Adrenal gland (tissue), 9 donors: ENCODE measurements at regions not wholly inside any gene's neighbourhood (a gene's known extent, or its start where the extent isn't known, plus 50 kb on each side); places are given as distances from the start of the nearest gene placed in this dataset.

ENCODE experiments used
- DNase-seq, 7 donors: peaks; one replicate each; pipeline ENCODE4 v3.0.0-alpha.2; 2019 to 2020
- H3K27ac ChIP-seq, 5 donors: fragments of 200-600 bp; sonication (generic) in 4 of 5; 1 replicate in 3 of 5; 2 replicates in 2 of 5; pipeline versions ENCODE4 v1.5.1 to v1.8.0; 2016 to 2020; ENCODE audit warnings: mild to moderate bottlenecking in 1 of 5
- H3K27me3 ChIP-seq: fragments of 200-600 bp; 2 replicates; pipeline ENCODE4 v1.8.0; 2021
- H3K36me3 ChIP-seq, 2 donors: fragments of 200-600 bp; replicated peaks in 1 of 2; 1 replicate in 1 of 2; 2 replicates in 1 of 2; pipeline versions ENCODE4 v1.5.1 to v1.8.0; 2018 to 2022
- H3K4me1 ChIP-seq, 2 donors: fragments of 200-600 bp; replicated peaks in 1 of 2; 1 replicate in 1 of 2; 2 replicates in 1 of 2; pipeline versions ENCODE4 v1.5.1 to v1.8.0; 2018 to 2021
- H3K4me3 ChIP-seq, 4 donors: fragments of 200-600 bp; sonication (generic) in 3 of 4; one replicate each; pipeline ENCODE4 v1.5.1; 2016 to 2018
- H3K9me3 ChIP-seq, 3 donors: fragments of 200-600 bp; sonication (generic) in 1 of 3; replicated peaks in 1 of 3; 1 replicate in 2 of 3; 2 replicates in 1 of 3; pipeline versions ENCODE4 v1.5.1 to v1.8.0; 2016 to 2021
- POLR2A ChIP-seq, 2 donors: fragments of 450-650 bp; IDR thresholded peaks; one replicate each; pipeline ENCODE4 v1.6.1; 2017; ENCODE audit warnings: antibody characterized with exemption in 2 of 2, mild to moderate bottlenecking in 2 of 2, moderate library complexity in 1 of 2
- WGBS, 4 donors: extraction: QIAGEN DNeasy Blood & Tissue Kit in 2 of 4; methylation state at CpG; one replicate each; pipeline versions ENCODE4 v1.1.5 to v1.1.7; 2013 to 2017; 5-methylcytosine and 5-hydroxymethylcytosine counted together
- intact Hi-C, 2 donors: fragments of 100-400 bp; cut with DNase I; formaldehyde crosslinking; loops; one replicate each; pipeline versions ENCODE4 v1.14.1 to v1.15.0; 2022 to 2023
- TF ChIP-seq, protein P1 (sequence below), 6 experiments: fragments of 450-650 bp in 4 of 6; fragments of 200-600 bp in 2 of 6; sonication (generic) in 1 of 6; IDR thresholded peaks; 1 replicate in 5 of 6; 2 replicates in 1 of 6; pipeline versions ENCODE4 v1.5.1 to v1.8.0; 2016 to 2021; ENCODE audit warnings: antibody characterized with exemption in 6 of 6, mild to moderate bottlenecking in 2 of 6, moderate library complexity in 1 of 6
- donor health status: healthy with polysubstance abuse.
- donor health status: Bipolar disorder and iron deficiency.
- donor health status: DM: yes; HTN: yes; CAD: no.
- donor health status: DM: no; HTN: no; CAD: no.
- donor health status: DM: no; HTN: no; CAD: no.

DNA sequence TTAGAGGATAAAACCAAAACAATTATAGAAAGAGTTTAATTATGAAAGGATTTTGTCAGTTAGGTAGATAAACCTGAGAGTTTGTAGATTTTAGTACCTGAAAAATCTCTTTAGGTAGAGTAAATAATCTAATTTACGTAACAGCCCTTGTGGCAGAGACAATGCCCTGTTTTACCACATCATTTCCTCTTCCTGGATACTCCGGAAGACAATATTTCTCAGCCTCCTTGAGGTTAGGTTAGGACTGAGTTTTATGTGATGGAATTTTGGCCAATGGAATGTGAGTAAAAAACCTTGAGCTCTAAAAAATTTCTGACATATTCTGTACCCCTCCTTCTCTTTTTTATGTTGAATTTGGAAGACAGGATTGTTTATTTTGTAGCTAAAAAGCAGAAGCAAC is 50.7 kb upstream of the TPRG1 start:
- no peaks in the 10 kb centered on the region for H3K27me3 ChIP-seq
- 66 to 89% (median 75%) methylated on average over 2 of the region's 2 CpGs for WGBS, 4 donors
- H3K4me3 ChIP-seq = no peak overlapping the region
- peaks cover 16 to 37% of the 10 kb centered on the region in 2 donors for H3K4me1 ChIP-seq
- no peak for DNase-seq
- H3K9me3 ChIP-seq = no peaks in the 10 kb centered on the region
- no peak overlapping the region for H3K27ac ChIP-seq
- intact Hi-C loops = no loop called here
- TF ChIP-seq, protein P1, sequence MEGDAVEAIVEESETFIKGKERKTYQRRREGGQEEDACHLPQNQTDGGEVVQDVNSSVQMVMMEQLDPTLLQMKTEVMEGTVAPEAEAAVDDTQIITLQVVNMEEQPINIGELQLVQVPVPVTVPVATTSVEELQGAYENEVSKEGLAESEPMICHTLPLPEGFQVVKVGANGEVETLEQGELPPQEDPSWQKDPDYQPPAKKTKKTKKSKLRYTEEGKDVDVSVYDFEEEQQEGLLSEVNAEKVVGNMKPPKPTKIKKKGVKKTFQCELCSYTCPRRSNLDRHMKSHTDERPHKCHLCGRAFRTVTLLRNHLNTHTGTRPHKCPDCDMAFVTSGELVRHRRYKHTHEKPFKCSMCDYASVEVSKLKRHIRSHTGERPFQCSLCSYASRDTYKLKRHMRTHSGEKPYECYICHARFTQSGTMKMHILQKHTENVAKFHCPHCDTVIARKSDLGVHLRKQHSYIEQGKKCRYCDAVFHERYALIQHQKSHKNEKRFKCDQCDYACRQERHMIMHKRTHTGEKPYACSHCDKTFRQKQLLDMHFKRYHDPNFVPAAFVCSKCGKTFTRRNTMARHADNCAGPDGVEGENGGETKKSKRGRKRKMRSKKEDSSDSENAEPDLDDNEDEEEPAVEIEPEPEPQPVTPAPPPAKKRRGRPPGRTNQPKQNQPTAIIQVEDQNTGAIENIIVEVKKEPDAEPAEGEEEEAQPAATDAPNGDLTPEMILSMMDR (IDR thresholded peaks at IDR 0.05) = no peak
- no peak for TF ChIP-seq POLR2A (IDR thresholded peaks at IDR 0.05)
- H3K36me3 ChIP-seq = no peaks in the 10 kb centered on the region
